H9 (cell line): ENCODE measurements at regions not wholly inside any gene's neighbourhood (a gene's known extent, or its start where the extent isn't known, plus 50 kb on each side); places are given as distances from the start of the nearest gene placed in this dataset.

Experiments used
- DNase-seq: peaks from one replicate; pipeline ENCODE4 v3.0.0-alpha.2; 2017
- H2AFZ ChIP-seq: one replicate; pipeline ENCODE4 v1.6.1; 2013; ENCODE audit warnings: mild to moderate bottlenecking, low read length, control low read depth, moderate library complexity
- H2AK5ac ChIP-seq: 2 replicates; pipeline ENCODE4 v1.6.1; 2013; ENCODE audit warnings: low read length, control low read depth, mixed read lengths; ENCODE audit not compliant: insufficient read length
- H2BK120ac ChIP-seq: one replicate; pipeline ENCODE4 v1.6.1; 2013; ENCODE audit warnings: low read depth, mild to moderate bottlenecking, low read length, control low read depth, inconsistent platforms; ENCODE audit not compliant: poor library complexity, severe bottlenecking
- H2BK12ac ChIP-seq: 2 replicates; pipeline ENCODE4 v1.6.1; 2013; ENCODE audit warnings: low read length, control low read depth, mixed read lengths, low read depth; ENCODE audit not compliant: insufficient read length
- H2BK15ac ChIP-seq: 2 replicates; pipeline ENCODE4 v1.6.1; 2013; ENCODE audit warnings: low read depth, low read length, control low read depth
- H2BK20ac ChIP-seq: one replicate; pipeline ENCODE4 v1.6.1; 2013; ENCODE audit warnings: low read depth, mild to moderate bottlenecking, low read length, control low read depth, inconsistent platforms; ENCODE audit not compliant: poor library complexity, severe bottlenecking
- H2BK5ac ChIP-seq: 2 replicates; pipeline ENCODE4 v1.6.1; 2013; ENCODE audit warnings: low read length, control low read depth, mixed read lengths; ENCODE audit not compliant: insufficient read length
- H3K14ac ChIP-seq: 2 replicates; pipeline ENCODE4 v1.6.1; 2013; ENCODE audit warnings: low read length, control low read depth; ENCODE audit not compliant: insufficient read depth
- H3K18ac ChIP-seq: 2 replicates; pipeline ENCODE4 v1.6.1; 2013; ENCODE audit warnings: low read depth, mild to moderate bottlenecking, mixed read lengths, low read length, control low read depth; ENCODE audit not compliant: insufficient read length
- H3K23ac ChIP-seq: 2 replicates; pipeline ENCODE4 v1.6.1; 2013; ENCODE audit warnings: low read length, control low read depth, mixed read lengths, low read depth; ENCODE audit not compliant: insufficient read length
- H3K23me2 ChIP-seq: 2 replicates; pipeline ENCODE4 v1.6.1; 2013; ENCODE audit warnings: low read depth, mild to moderate bottlenecking, mixed read lengths, low read length, control low read depth; ENCODE audit not compliant: insufficient read length, poor library complexity, severe bottlenecking
- H3K27ac ChIP-seq: 2 replicates; pipeline ENCODE4 v1.5.1; 2013; ENCODE audit warnings: low read length, control low read depth, mixed read lengths, low read depth; ENCODE audit not compliant: insufficient read length
- H3K27me3 ChIP-seq: 2 replicates; pipeline ENCODE4 v1.6.1; 2013; ENCODE audit warnings: low read length, control low read depth, inconsistent platforms; ENCODE audit not compliant: insufficient read depth
- H3K4ac ChIP-seq: 2 replicates; pipeline ENCODE4 v1.6.1; 2013; ENCODE audit warnings: low read depth, mild to moderate bottlenecking, control low read depth, inconsistent platforms, low read length, moderate library complexity
- H3K4me1 ChIP-seq: 2 replicates; pipeline ENCODE4 v1.6.1; 2013; ENCODE audit warnings: low read length, control low read depth, inconsistent platforms; ENCODE audit not compliant: insufficient read depth
- H3K4me2 ChIP-seq: 2 replicates; pipeline ENCODE4 v1.6.1; 2013; ENCODE audit warnings: low read length, control low read depth, mixed read lengths; ENCODE audit not compliant: insufficient read length, insufficient read depth
- H3K56ac ChIP-seq: 2 replicates; pipeline ENCODE4 v1.6.1; 2013; ENCODE audit warnings: low read depth, mild to moderate bottlenecking, mixed read lengths, low read length, control low read depth; ENCODE audit not compliant: insufficient read length
- H3K79me1 ChIP-seq: 2 replicates; pipeline ENCODE4 v1.6.1; 2013; ENCODE audit warnings: low read depth, mild to moderate bottlenecking, moderate library complexity, low read length, control low read depth, inconsistent platforms; ENCODE audit not compliant: insufficient read depth, poor library complexity, severe bottlenecking
- H3K79me2 ChIP-seq: 2 replicates; pipeline ENCODE4 v1.6.1; 2013; ENCODE audit warnings: low read length, control low read depth, inconsistent platforms; ENCODE audit not compliant: insufficient read depth
- H3K9ac ChIP-seq: 2 replicates; pipeline ENCODE4 v1.6.1; 2013; ENCODE audit warnings: low read length, control low read depth, mixed read lengths; ENCODE audit not compliant: insufficient read length; ENCODE audit errors: extremely low read depth
- H3K9me3 ChIP-seq: one replicate; pipeline ENCODE4 v1.6.1; 2013; ENCODE audit warnings: low read depth, low read length, inconsistent platforms; ENCODE audit not compliant: control insufficient read depth
- H3T11ph ChIP-seq: one replicate; pipeline ENCODE4 v1.6.1; 2013; ENCODE audit warnings: mild to moderate bottlenecking, low read length, control low read depth, inconsistent platforms
- H4K20me1 ChIP-seq: one replicate; pipeline ENCODE4 v1.6.1; 2013; ENCODE audit not compliant: control insufficient read depth, insufficient read length, insufficient read depth
- H4K5ac ChIP-seq: 2 replicates; pipeline ENCODE4 v1.6.1; 2013; ENCODE audit warnings: low read depth, mild to moderate bottlenecking, mixed read lengths, low read length, control low read depth; ENCODE audit not compliant: insufficient read length
- H4K8ac ChIP-seq: replicated peaks from 2 replicates; pipeline ENCODE4 v1.6.1; 2013; ENCODE audit warnings: low read length, control low read depth, mixed read lengths, low read depth; ENCODE audit not compliant: insufficient read length
- H4K91ac ChIP-seq: 2 replicates; pipeline ENCODE4 v1.6.1; 2013; ENCODE audit warnings: low read depth, mild to moderate bottlenecking, moderate library complexity, mixed read lengths, low read length, control low read depth; ENCODE audit not compliant: insufficient read length
- H3K27ac Mint-ChIP-seq, 3 experiments: 2 replicates in 2 of 3; 3 replicates in 1 of 3; pipeline ENCODE4 v1.8.0; 2020 to 2021; ENCODE audit warnings: mixed read lengths in 3 of 3, mild to moderate bottlenecking in 1 of 3, moderate library complexity in 1 of 3
- H3K27me3 Mint-ChIP-seq: 2 replicates; pipeline ENCODE4 v1.8.0; 2021; ENCODE audit warnings: low read depth, mild to moderate bottlenecking, moderate library complexity, mixed read lengths
- H3K36me3 Mint-ChIP-seq, 3 experiments: 2 replicates in 2 of 3; 3 replicates in 1 of 3; pipeline ENCODE4 v1.8.0; 2020 to 2021; ENCODE audit warnings: low read depth in 3 of 3, mixed read lengths in 3 of 3; ENCODE audit not compliant: insufficient read depth in 1 of 3
- H3K4me1 Mint-ChIP-seq, 2 experiments: 2 replicates each; pipeline ENCODE4 v1.8.0; 2020; ENCODE audit warnings: mixed read lengths in 2 of 2
- H3K4me3 Mint-ChIP-seq, 2 experiments: 2 replicates in 1 of 2; 3 replicates in 1 of 2; pipeline ENCODE4 v1.8.0; 2020 to 2021; ENCODE audit warnings: mild to moderate bottlenecking in 2 of 2, mixed read lengths in 2 of 2, moderate library complexity in 1 of 2
- H3K9me3 Mint-ChIP-seq, 2 experiments: 2 replicates in 1 of 2; 3 replicates in 1 of 2; pipeline ENCODE4 v1.8.0; 2020; ENCODE audit warnings: mild to moderate bottlenecking in 2 of 2, mixed read lengths in 2 of 2, moderate library complexity in 1 of 2
- CTCF ChIP-seq: fragments of 200-600 bp; sonication (generic); conservative IDR thresholded peaks from 3 replicates; pipeline ENCODE4 v1.8.0; 2021; ENCODE audit warnings: antibody characterized with exemption, mild to moderate bottlenecking

GRCh38 chr4:175504318-175504717 lies 307.7 kb downstream of the GPM6A start:
- Histone ChIP-seq H2BK12ac (no peak overlapping the region), H3K4me2 (no peak overlapping the region), H3K9me3 (no peaks in the 10 kb centered on the region), H3K27ac (no peak overlapping the region), H2AK5ac (no peak overlapping the region), H3K18ac (no peak overlapping the region), H3K79me2 (no peaks in the 10 kb centered on the region), H4K5ac (no peak overlapping the region), H4K20me1 (no peaks in the 10 kb centered on the region), H2BK5ac (no peak overlapping the region), H3K9ac (no peak overlapping the region), H3K14ac (no peak overlapping the region), H3K4me1 (no peaks in the 10 kb centered on the region), H3K27me3 (no peaks in the 10 kb centered on the region), H4K91ac (no peak overlapping the region), H3T11ph (no peak overlapping the region), H4K8ac (no peak overlapping the region), H3K4ac (no peak overlapping the region), H2AFZ (no peak overlapping the region), H3K23me2 (no peaks in the 10 kb centered on the region), H3K56ac (no peak overlapping the region), H2BK20ac (no peak overlapping the region), H3K79me1 (no peaks in the 10 kb centered on the region), H2BK15ac (no peak overlapping the region), H3K23ac (no peak overlapping the region), H2BK120ac (no peak overlapping the region)
- DNase-seq: no peak
- no peak overlapping the region for H3K27ac Mint-ChIP-seq
- no peak overlapping the region for H3K4me3 Mint-ChIP-seq
- H3K36me3 Mint-ChIP-seq: no peaks in the 10 kb centered on the region
- H3K27me3 Mint-ChIP-seq: no peaks in the 10 kb centered on the region
- H3K9me3 Mint-ChIP-seq: no peaks in the 10 kb centered on the region
- no peaks in the 10 kb centered on the region for H3K4me1 Mint-ChIP-seq
- no peak for TF ChIP-seq CTCF
